Epidermal melanocyte (primary cell): ENCODE measurements at regions not wholly inside any gene's neighbourhood (a gene's known extent, or its start where the extent isn't known, plus 50 kb on each side); places are given as distances from the start of the nearest gene placed in this dataset.

Experiments used
- DNase-seq: peaks from one replicate; pipeline ENCODE4 v3.0.0; 2011; ENCODE audit warnings: low spot score; ENCODE audit not compliant: insufficient read length

- no peak for DNase-seq
These were observed 65.5 kb upstream of the DPYD start for GRCh38 chr1:97986041-97987005.

- no peak for DNase-seq
These were observed 62.3 kb upstream of the DPYD start for GRCh38 chr1:97983126-97983525.

- DNase-seq, result no peak
These were observed 59.7 kb upstream of the DPYD start for GRCh38 chr1:97980530-97980929.

GRCh38 chr1:97976801-97977200, 56.0 kb upstream of the DPYD start:
- DNase-seq, result no peak
